ENCODE measurements at regions not wholly inside any gene's neighbourhood (a gene's known extent, or its start where the extent isn't known, plus 50 kb on each side); places are given as distances from the start of the nearest gene placed in this dataset.

GRCh38 chr12:28759333-28759732 lies 389.7 kb upstream of the FAR2 start:
- TF ChIP-seq CTCF (IDR thresholded peaks at IDR 0.05) (no peak), POLR2A (IDR thresholded peaks at IDR 0.05) (no peak)
